ENCODE measurements at regions not wholly inside any gene's neighbourhood (a gene's known extent, or its start where the extent isn't known, plus 50 kb on each side); places are given as distances from the start of the nearest gene placed in this dataset.

GRCh38 chr3:10555263-10555662 is 49.9 kb upstream of the ATP2B2 start:
- no peaks in the 10 kb centered on the region for H3K9me3 ChIP-seq (ENCODE audit: low read length)
- H3K4me3 Mint-ChIP-seq: no peak overlapping the region
- H3K27ac Mint-ChIP-seq: peak overlapping the region in 3 of 8 donors; percentile 8 to 52 (median 39)
- ChIA-PET POLR2A (no interaction called here), CTCF (no interaction called here)
- DNase-seq: no peak
- peaks cover 27 to 32% (median 27%) of the 10 kb centered on the region in 3 donors for H3K4me1 Mint-ChIP-seq
- H3K4me1 ChIP-seq (ENCODE audit: insufficient read depth, low read length): peaks cover 16% of the 10 kb centered on the region
- H3K9me3 Mint-ChIP-seq: no peaks in the 10 kb centered on the region
- no peaks in the 10 kb centered on the region for H3K36me3 ChIP-seq (ENCODE audit: insufficient read depth, low read length)
- no peak overlapping the region for H3K27ac ChIP-seq (ENCODE audit: low read depth, low read length)
- peaks cover 1 to 11% of the 10 kb centered on the region in 2 donors for H3K27me3 Mint-ChIP-seq
- no peak overlapping the region for H3K4me3 ChIP-seq (ENCODE audit: low read length)
- no peaks in the 10 kb centered on the region for H3K36me3 Mint-ChIP-seq
- no peaks in the 10 kb centered on the region for H3K27me3 ChIP-seq (ENCODE audit: insufficient read depth, low read length, poor library complexity, severe bottlenecking)

DNA sequence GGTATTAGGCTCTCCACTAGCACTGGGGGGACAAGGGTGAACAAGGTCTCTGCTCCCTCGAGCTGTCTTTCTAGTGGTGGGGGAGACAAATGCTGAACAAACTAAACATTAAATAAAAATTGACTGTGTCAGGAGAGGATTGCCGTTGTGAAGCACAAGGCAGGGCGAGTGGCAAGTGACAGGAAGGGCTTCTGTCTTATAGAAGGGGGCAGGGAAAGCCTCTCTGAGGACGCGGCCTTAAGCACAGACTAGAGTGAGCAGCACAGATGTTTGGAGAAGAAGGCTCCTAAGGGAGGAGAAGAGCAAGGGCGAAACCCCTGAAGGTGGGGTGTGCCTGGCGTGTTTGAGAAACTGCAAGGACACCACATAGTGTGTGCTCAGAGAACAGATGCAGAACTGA is 50.9 kb upstream of the ATP2B2 start:
- H3K4me1 Mint-ChIP-seq: peaks cover 22 to 24% (median 23%) of the 10 kb centered on the region in 3 donors
- H3K9me3 ChIP-seq (ENCODE audit: low read length): no peaks in the 10 kb centered on the region
- DNase-seq: no peak
- no peaks in the 10 kb centered on the region for H3K36me3 ChIP-seq (ENCODE audit: insufficient read depth, low read length)
- CTCF ChIA-PET: no interaction called here
- POLR2A ChIA-PET: no interaction called here
- H3K4me3 Mint-ChIP-seq: no peak overlapping the region
- no peaks in the 10 kb centered on the region for H3K9me3 Mint-ChIP-seq
- peaks cover 6 to 20% of the 10 kb centered on the region in 2 donors for H3K27me3 Mint-ChIP-seq
- H3K4me3 ChIP-seq (ENCODE audit: low read length): no peak overlapping the region
- H3K27ac ChIP-seq (ENCODE audit: low read depth, low read length): no peak overlapping the region
- H3K36me3 Mint-ChIP-seq: no peaks in the 10 kb centered on the region
- no peaks in the 10 kb centered on the region for H3K27me3 ChIP-seq (ENCODE audit: insufficient read depth, low read length, poor library complexity, severe bottlenecking)
- H3K27ac Mint-ChIP-seq: no peak overlapping the region
- H3K4me1 ChIP-seq (ENCODE audit: insufficient read depth, low read length): peaks cover 16% of the 10 kb centered on the region

- Mint-ChIP-seq H3K4me1 (peaks cover 13 to 15% (median 14%) of the 10 kb centered on the region in 3 donors), H3K9me3 (no peaks in the 10 kb centered on the region), H3K4me3 (no peak overlapping the region), H3K36me3 (no peaks in the 10 kb centered on the region), H3K27me3 (peaks cover 6 to 23% of the 10 kb centered on the region in 2 donors), H3K27ac (no peak overlapping the region)
- no peak for DNase-seq
- Histone ChIP-seq H3K4me3 (ENCODE audit: low read length) (no peak overlapping the region), H3K4me1 (ENCODE audit: insufficient read depth, low read length) (peaks cover 6% of the 10 kb centered on the region), H3K9me3 (ENCODE audit: low read length) (no peaks in the 10 kb centered on the region), H3K27ac (ENCODE audit: low read depth, low read length) (no peak overlapping the region), H3K27me3 (ENCODE audit: insufficient read depth, low read length, poor library complexity, severe bottlenecking) (no peaks in the 10 kb centered on the region), H3K36me3 (ENCODE audit: insufficient read depth, low read length) (no peaks in the 10 kb centered on the region)
- ChIA-PET POLR2A (no interaction called here), CTCF (no interaction called here)
Measured at GRCh38 chr3:10557250-10557649, 51.9 kb upstream of the ATP2B2 start.

- DNase-seq: no peak
- POLR2A ChIA-PET: no interaction called here
- Mint-ChIP-seq H3K4me1 (peaks cover 7 to 9% (median 7%) of the 10 kb centered on the region in 3 donors), H3K27me3 (peaks cover 6 to 24% of the 10 kb centered on the region in 2 donors), H3K9me3 (no peaks in the 10 kb centered on the region), H3K27ac (peak overlapping the region in 2 of 8 donors; percentile 23 to 51), H3K36me3 (no peaks in the 10 kb centered on the region), H3K4me3 (no peak overlapping the region)
- Histone ChIP-seq H3K27ac (ENCODE audit: low read depth, low read length) (no peak overlapping the region), H3K4me1 (ENCODE audit: insufficient read depth, low read length) (peaks cover under 1% of the 10 kb centered on the region), H3K36me3 (ENCODE audit: insufficient read depth, low read length) (no peaks in the 10 kb centered on the region), H3K4me3 (ENCODE audit: low read length) (no peak overlapping the region), H3K9me3 (ENCODE audit: low read length) (no peaks in the 10 kb centered on the region), H3K27me3 (ENCODE audit: insufficient read depth, low read length, poor library complexity, severe bottlenecking) (no peaks in the 10 kb centered on the region)
- CTCF ChIA-PET: no interaction called here
Measured at GRCh38 chr3:10557781-10558373, 52.5 kb upstream of the ATP2B2 start.

DNA sequence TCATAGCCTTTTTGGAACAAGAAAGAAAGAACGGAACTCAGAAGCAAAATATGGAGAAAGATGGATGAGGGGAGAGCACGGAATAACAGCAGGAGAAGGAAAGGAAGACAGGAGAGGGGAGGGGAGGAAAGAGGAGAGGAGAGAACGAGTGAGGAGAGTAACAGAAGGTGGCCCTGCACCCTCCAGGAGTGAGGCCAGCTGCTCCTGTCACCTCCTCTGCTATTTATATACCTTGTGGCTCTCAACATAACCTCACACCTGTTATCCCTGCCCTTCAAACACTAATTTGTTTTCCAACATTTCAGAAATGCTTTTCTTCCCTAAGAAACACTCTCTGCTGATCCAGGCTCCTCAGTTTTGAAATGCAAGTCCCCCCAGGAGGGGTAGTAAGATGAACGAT is 53.4 kb upstream of the ATP2B2 start:
- Mint-ChIP-seq H3K4me3 (no peak overlapping the region), H3K27me3 (peaks cover 6 to 26% of the 10 kb centered on the region in 2 donors), H3K27ac (no peak overlapping the region), H3K4me1 (peaks cover 4 to 7% (median 5%) of the 10 kb centered on the region in 3 donors), H3K9me3 (no peaks in the 10 kb centered on the region), H3K36me3 (no peaks in the 10 kb centered on the region)
- ChIA-PET CTCF (no interaction called here), POLR2A (no interaction called here)
- Histone ChIP-seq H3K4me1 (ENCODE audit: insufficient read depth, low read length) (no peaks in the 10 kb centered on the region), H3K27ac (ENCODE audit: low read depth, low read length) (no peak overlapping the region), H3K4me3 (ENCODE audit: low read length) (no peak overlapping the region), H3K36me3 (ENCODE audit: insufficient read depth, low read length) (no peaks in the 10 kb centered on the region), H3K9me3 (ENCODE audit: low read length) (no peaks in the 10 kb centered on the region), H3K27me3 (ENCODE audit: insufficient read depth, low read length, poor library complexity, severe bottlenecking) (no peaks in the 10 kb centered on the region)
- DNase-seq: no peak

DNA sequence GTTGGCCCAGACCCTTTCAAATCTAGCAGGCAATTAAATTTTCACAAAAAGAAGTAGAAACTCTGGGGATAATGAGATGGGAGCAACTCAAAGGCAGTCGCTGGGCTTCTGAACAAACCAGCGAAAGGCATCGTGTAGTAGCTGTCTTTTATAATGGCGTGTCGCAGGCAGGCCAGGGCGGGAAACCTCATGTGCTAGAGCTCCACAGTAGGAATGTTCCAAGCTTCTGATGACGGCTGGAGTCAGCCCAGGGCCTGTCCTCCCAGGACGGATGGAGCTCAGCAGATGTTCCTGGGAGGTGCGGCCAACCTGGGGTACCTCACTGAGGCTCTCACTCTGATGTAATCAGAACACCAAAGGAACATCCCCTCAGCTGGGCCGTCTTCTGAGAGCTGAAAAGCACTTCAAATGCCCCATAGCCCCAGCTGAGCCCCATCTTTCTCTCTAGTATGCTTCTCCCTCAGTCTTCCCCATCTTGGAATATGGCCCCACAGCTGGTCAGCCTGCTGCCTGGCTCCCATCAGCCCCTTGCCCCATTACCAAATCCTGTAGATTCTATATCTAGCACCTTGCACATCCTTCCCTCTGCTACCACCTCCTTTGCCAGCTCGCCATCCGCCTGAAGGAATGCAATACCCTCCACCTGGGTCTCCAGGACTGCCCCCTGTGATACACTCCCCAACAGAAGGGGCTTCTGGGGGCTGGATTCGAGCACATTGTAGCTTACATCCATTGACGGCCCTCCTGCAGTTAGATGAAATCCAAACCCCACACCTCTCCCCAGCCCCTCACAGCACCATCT is 54.9 kb upstream of the ATP2B2 start:
- Mint-ChIP-seq H3K27me3 (peaks cover 12 to 41% of the 10 kb centered on the region in 2 donors), H3K9me3 (peaks cover 0 to 2% (median 0%) of the 10 kb centered on the region in 5 donors), H3K4me1 (peaks cover 4 to 9% (median 5%) of the 10 kb centered on the region in 3 donors), H3K27ac (no peak overlapping the region), H3K4me3 (no peak overlapping the region), H3K36me3 (no peaks in the 10 kb centered on the region)
- Histone ChIP-seq H3K9me3 (ENCODE audit: low read length) (no peaks in the 10 kb centered on the region), H3K4me1 (ENCODE audit: insufficient read depth, low read length) (no peaks in the 10 kb centered on the region), H3K36me3 (ENCODE audit: insufficient read depth, low read length) (no peaks in the 10 kb centered on the region), H3K27me3 (ENCODE audit: insufficient read depth, low read length, poor library complexity, severe bottlenecking) (no peaks in the 10 kb centered on the region), H3K4me3 (ENCODE audit: low read length) (no peak overlapping the region), H3K27ac (ENCODE audit: low read depth, low read length) (no peak overlapping the region)
- ChIA-PET CTCF (interaction anchor here (1.1 kb wide), 1 partner anchor 10 kb away, joined by 3 read pairs; no protein-coding TSS in a partner anchor), POLR2A (no interaction called here)
- no peak for DNase-seq

- no peak for DNase-seq
- H3K4me3 ChIP-seq (ENCODE audit: low read length): no peak overlapping the region
- H3K9me3 Mint-ChIP-seq: peaks cover 0 to 2% (median 0%) of the 10 kb centered on the region in 5 donors
- no peaks in the 10 kb centered on the region for H3K4me1 ChIP-seq (ENCODE audit: insufficient read depth, low read length)
- H3K27ac ChIP-seq (ENCODE audit: low read depth, low read length): no peak overlapping the region
- no peak overlapping the region for H3K4me3 Mint-ChIP-seq
- ChIA-PET CTCF (no interaction called here), POLR2A (no interaction called here)
- no peaks in the 10 kb centered on the region for H3K9me3 ChIP-seq (ENCODE audit: low read length)
- no peak overlapping the region for H3K27ac Mint-ChIP-seq
- H3K4me1 Mint-ChIP-seq: peaks cover 4 to 9% (median 5%) of the 10 kb centered on the region in 3 donors
- H3K36me3 ChIP-seq (ENCODE audit: insufficient read depth, low read length): no peaks in the 10 kb centered on the region
- peaks cover 17 to 52% of the 10 kb centered on the region in 2 donors for H3K27me3 Mint-ChIP-seq
- no peaks in the 10 kb centered on the region for H3K27me3 ChIP-seq (ENCODE audit: insufficient read depth, low read length, poor library complexity, severe bottlenecking)
- H3K36me3 Mint-ChIP-seq: no peaks in the 10 kb centered on the region
Measured at GRCh38 chr3:10561162-10561945, 56.0 kb upstream of the ATP2B2 start.

Measured in CD8-positive, alpha-beta memory T cell (primary cell).